Amniotic epithelial cell (primary cell): ENCODE measurements at regions not wholly inside any gene's neighbourhood (a gene's known extent, or its start where the extent isn't known, plus 50 kb on each side); places are given as distances from the start of the nearest gene placed in this dataset.
"Not testable (repeated sequence)": the region's sequence is repeated elsewhere in the genome, so short reads cannot be mapped to it uniquely, and the experiment has no call there.

Experiments used
- DNase-seq: peaks from one replicate; pipeline ENCODE4 v3.0.0-alpha.2; 2010; ENCODE audit warnings: low read depth

DNA sequence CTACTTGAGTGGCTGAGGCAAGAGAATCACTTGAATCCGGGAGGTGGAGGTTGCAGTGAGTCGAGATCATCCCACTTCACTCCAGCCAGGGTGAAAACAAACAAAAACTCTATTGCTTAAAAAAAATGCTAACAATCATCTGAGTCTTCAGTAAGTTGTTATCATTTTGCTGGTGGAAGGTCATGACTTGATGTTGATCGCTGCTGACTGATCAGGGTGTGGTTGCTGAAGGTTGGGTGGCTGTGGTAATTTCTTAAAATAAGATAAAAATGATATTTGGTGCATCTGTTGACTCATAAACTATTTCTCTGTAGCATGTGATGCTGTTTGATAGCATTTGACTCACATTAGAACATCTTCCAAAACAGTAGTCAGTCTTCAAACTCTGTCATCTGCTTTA is 349.4 kb upstream of the PAPPA start:
- DNase-seq: peak; percentile 52

DNA sequence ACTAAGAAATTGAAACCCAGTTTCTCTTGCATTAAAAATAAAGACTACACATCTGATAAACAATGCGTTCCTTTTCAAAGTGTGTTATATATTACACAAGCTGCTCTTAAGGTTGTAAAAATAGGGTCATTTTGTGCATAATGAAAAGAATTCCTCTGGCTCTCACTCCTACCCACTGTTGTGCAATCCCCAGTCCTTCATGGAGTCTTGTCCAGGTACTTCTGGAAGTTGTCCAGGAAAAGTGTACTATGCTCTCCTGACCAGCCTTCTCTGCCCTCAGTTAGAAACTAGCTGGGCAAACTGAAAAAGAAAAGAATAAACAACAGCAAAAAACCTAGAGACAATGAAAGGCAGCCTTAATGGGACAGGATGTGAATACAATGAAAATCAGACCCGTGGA is 345.5 kb upstream of the PAPPA start:
- peak; percentile 59 for DNase-seq

DNA sequence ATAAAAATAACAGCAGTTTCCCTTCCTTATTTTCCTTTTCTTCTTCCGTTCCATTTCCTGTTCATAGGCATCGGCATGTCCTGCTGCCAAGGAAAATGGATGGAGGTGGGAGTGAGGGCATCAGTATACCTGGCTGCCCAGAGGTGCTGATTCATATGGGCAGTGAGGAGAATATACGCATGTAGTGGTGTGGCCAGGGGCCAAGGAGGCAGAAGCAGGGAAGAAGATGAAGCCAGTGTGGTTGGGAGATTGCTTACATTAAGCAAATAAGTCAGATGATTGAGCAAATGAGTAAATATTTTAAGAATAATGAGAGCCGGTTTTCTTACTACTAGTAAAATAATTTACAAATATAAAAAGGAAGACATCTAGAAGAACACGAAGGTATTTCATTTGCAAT is 344.9 kb upstream of the PAPPA start:
- DNase-seq: peak; percentile 84

DNA sequence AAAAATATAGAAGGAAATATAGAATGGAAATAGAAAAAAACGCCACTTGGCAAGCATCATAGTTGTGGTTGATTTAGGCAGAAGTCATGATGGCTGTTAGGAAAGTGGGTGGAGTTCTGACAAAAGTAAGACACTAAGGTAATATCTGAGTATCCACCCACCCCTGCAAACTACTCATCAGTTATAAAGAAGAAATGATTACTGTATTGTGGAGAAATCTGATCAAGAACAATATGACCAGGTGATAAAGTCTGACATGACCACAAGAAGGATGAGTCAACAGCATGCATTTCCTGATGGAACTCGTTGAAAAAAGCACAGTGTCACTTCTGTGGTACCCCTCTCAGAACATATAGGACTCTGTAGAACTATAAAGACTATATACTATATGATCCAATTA is 343.4 kb upstream of the PAPPA start:
- no peak for DNase-seq

GRCh38 chr9:115814081-115814480 is 339.5 kb upstream of the PAPPA start:
- no peak for DNase-seq

GRCh38 chr9:115815786-115816185 is 337.8 kb upstream of the PAPPA start:
- no peak for DNase-seq

GRCh38 chr9:115818651-115819050 is 334.9 kb upstream of the PAPPA start:
- DNase-seq: not testable (repeated sequence)

GRCh38 chr9:115832031-115832430 is 321.6 kb upstream of the PAPPA start:
- DNase-seq: no peak

DNA sequence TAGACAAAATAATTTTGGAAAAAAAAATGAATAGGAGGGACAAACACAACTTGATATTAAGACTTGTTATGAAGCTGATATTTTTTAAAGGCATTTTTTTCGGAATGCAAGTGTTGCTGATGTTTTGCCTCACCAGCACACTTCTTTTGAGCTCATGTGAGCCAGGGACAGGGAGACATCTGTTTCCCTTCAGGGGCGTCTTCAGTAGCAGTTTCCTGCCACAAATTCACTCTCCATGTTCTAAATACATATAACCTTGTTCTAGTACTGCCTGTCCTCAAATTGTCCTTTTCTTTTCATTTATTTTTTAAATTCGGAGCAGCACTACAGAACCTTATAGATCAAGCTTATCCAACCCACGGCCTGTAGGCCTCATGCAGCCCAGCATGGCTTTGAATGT is 316.0 kb upstream of the PAPPA start:
- DNase-seq: no peak

- DNase-seq: no peak
Measured at GRCh38 chr9:115838417-115838816, 315.2 kb upstream of the PAPPA start.

DNA sequence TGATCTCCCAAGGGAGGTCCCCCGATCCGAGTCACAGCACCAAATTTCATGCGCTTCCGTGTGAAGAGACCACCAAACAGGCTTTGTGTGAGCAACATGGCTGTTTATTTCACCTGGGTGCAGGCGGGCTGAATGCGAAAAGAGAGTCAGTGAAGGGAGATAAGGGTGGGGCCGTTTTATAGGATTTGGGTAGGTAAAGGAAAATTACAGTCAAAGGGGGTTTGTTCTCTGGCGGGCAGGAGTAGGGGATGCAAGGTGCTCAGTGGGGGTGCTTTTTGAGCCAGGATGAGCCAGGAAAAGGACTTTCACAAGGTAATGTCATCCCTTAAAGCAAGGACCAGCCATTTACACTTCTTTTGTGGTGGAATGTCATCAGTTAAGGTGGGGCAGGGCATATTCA is 309.2 kb upstream of the PAPPA start:
- DNase-seq: not testable (repeated sequence)

DNA sequence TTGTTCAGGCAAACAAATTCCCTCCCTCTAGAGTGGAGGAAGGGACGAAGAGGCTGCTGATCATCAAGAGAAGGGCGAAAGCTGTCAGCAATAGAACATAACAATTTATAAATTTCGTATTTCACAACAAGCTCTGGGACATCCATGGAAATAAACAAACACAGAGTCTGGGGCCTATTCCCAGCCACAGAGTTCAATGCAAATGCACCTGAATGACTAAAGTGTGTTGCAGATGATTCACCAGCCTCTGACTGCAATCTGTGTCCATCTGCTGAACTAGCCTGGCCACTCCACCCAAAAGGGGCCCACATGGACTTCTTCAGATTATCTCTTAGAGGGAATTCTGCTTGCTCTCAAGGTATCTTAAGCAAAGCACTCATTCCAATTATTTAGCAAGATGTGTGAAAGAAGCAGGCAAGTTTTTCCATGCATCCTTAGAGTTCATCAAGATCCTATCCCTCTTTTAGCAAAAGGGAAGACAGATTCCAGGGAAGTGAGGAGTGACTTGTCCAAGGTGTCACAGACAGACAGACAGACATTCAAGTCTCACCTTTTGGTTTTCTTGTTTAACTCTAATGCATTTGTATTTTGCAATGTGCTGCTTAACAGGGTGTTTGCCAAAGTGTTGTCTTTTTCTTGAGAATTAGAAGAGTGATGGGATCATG is 307.8 kb upstream of the PAPPA start:
- peak; percentile 97 for DNase-seq

DNA sequence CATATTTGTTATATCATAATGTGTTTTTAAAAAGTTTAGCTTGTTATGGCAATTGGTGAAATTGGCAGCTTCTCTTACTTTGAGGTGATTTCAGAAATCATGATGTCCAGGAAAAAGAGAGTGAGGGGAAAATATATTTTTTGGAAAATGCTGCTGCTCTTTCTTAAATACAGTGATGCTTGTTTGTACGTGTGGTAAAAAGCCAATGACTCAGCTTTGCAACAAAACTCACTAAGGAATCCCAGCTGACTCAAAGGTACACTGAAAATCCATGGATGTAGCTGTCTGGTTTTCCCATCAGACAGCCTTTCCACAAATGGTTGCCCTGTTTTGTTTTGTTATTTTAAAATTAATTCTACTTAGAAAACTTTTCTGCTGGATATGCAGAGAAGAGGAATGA is 306.4 kb upstream of the PAPPA start:
- peak; percentile 85 for DNase-seq

- DNase-seq: peak; percentile 3
Measured at GRCh38 chr9:115849679-115850412, 303.7 kb upstream of the PAPPA start.

DNA sequence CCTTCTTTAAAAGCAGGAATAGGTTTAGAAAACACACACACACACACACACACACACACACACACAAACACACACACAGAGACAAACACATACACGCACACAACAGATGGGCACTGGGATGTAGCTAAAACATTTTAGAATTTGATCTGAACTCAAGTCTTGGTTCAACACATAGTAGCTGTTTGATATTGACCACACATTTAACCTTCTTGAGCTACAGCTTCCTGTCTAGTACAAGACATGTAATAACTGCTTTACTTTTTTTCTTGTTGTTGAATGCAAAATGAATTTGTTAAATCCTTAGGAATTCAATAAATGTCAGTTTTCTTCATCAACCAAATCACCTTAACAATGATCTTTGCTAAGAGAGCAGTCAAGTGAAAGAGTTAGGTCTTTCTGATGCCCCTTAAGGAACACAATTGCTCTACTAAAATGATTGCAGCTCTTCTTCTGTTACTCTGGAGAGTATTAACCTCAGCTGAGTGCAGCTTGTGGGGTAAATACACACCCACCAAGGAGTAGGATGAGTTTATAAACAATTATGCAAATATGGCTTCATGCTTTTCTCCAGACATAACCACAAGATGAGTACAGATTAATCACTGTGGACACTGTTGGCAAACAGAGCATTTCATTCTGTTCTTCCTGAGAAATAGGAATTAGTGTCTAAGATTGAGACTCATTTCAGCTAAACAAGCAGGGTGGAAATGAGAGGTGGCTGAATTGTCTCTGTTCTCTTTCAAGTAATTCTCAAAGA is 302.9 kb upstream of the PAPPA start:
- DNase-seq: peak; percentile 98

DNA sequence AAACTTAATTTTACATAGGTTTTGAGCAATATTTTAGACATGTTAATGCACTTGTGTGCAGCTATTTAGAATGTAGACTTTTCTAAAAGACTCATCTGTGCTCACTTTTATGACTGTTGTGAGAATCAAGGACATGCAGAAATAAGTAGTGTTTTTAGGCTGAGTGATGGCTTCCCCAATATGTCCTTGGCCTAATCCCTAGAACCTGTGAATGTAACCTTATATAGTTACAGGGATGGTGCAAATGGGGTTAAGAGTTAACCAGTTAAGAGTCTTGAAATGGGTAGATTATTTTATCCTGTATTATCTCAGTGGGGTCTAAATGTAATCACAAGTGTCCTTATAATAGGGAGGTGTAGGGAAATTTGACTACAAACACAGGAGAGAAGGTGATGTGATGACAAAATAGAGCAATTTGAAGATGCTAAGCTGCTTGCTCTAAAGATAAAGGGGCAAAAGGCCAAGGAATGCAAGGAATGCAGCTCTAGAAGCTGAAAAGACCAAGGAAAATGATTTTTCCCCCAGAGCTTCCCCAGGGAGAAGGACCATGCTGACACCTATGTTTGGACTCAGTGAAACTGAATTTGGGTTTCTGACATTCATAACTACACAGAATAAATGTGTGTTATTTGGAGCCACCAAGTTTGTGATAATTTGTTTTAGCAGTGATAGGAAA is 298.0 kb upstream of the PAPPA start:
- peak; percentile 43 for DNase-seq

- DNase-seq: not testable (repeated sequence)
Measured at GRCh38 chr9:115858421-115858820, 295.2 kb upstream of the PAPPA start.

DNA sequence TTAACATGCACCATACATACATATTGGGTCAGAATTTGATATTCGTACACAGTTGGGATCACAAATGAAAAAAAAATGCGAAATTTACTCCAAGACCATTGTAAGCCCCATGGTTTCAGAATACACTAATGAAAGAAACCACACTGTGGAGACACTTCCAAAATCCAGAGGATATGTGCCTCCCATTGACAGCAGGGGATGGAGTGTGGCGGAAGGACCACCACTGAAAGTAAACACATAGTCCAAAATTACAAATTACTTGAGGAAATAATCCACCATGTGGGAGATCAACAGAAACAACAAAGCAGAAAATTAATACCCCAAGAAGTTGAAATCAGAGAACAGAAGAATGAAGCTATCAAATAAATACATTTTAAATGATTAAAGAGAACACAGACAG is 291.6 kb upstream of the PAPPA start:
- no peak for DNase-seq

DNA sequence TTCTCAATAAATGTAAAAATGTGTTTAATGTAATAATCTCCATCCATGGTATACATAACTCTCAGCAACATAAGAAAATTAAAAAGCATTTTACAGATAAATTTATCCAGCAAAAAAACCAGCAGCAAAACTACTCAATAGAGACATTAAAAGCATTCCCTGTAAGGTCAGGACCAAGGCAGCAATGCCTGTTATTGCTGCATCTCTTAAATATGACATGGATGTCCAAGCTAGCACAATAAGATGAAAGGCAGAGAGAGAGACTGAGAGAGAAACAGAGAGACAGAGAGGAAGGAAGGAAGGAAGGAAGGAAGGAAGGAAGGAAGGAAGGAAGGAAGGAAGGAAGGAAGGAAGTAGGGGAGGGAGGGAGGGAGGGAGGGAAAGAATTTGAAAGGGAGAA is 289.0 kb upstream of the PAPPA start:
- no peak for DNase-seq

DNA sequence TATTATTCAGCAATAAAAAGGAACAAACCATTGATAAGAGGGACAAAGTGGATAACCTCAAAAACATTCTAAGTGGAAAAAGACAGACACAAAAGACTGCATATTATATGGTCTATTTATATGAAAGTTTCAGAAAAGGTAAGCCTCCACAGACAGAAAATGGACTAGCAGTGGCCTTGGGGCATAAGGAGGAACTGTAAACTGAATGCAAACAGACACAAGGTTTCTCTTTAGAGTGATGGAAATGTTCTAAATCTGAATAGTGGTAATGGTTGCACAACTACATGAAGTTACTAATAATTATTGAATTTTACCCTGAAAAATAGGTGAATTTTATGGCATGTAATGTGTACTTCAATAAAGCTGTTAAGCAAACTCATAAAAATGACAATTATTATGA is 286.3 kb upstream of the PAPPA start:
- DNase-seq: no peak

DNA sequence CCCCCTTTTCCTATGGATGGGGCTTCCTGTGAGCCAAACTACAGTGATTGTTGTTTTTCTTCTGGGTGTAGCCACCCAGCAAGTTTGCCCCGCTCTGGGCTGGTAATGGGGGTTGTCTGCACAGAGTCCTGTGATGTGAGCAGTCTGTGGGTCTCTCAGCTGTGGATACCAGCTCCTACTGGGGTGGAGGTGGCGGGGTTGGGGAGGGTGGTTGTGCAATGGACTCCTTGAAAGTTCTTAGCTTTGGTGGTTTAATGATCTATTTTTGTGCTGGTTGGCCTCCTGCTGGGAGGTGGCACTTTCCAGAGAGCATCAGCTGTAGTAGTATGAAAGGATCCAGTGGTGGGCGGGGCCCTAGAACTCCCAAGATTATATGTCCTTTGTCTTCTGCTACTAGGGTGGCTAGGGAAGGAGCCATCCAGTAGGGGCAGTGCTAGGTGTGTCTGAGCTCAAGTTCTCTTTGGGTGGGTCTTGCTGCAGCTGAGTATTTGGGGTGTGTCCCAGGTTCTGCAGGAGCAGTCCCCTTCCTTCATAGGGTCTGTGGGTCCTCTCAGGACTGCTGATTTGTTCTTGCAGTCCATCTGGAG is 275.6 kb upstream of the PAPPA start:
- DNase-seq: peak; percentile 24

GRCh38 chr9:115879451-115879850 is 274.1 kb upstream of the PAPPA start:
- no peak for DNase-seq
